ENCODE measurements at regions not wholly inside any gene's neighbourhood (a gene's known extent, or its start where the extent isn't known, plus 50 kb on each side); places are given as distances from the start of the nearest gene placed in this dataset.

DNA sequence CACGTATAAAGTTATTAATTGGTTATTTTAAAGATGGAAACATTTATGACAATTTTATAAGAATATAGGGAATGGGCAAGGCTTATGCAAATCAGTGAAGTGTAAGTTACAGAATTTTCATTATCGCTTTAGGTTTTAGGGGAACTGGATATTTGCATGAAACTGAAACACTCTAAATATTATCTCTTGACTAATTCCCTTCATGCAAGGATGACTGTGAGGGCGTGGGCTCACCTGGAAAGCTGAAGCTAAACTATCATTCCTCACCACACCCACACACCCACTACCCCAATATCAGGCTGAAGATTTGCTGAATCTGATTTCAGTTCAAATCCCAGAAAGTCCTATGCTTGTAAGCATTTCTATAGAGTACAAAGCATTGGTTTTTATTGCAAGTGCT, 81.7 kb upstream of the ARHGAP24 start:
- no peak for DNase-seq (ENCODE audit: low spot score)

DNA sequence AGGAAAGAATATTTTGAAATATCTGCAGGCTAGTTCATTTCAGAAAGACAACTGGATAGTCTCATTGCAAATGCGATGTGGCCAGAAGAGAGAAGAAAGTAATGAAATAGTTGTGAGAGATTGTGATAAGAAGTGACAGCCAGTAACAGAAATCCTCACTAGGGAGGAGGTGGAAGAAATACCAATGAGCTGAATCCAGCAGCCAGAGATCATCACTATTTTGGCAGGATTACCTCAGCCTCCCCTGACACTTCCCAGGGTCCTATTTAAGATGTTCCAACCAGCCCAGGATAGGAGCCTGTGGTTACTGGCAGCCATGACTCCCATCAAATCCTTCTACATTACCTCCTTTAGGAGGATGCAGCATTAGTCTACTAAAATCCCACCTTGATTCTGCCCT, 76.7 kb upstream of the ARHGAP24 start:
- no peak for DNase-seq (ENCODE audit: low spot score)

DNA sequence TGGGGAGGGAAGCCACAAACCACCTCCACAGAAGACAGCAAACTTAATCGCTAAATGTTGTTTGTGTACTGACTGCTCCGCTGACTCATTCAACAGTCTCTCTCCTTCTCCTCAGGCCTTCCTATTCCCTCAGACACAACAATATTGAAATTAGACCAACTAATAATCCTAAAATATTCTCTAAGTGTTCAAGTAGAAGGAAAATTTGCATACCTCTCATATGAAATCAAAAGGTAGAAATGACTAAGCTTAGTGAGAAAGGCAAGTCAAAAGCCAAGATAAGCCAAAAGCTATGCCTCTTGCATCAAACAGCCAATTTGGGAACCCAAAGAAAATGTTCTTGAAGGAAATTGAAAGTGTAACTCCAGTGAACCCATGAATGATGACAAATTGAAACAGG, 75.7 kb upstream of the ARHGAP24 start:
- DNase-seq (ENCODE audit: low spot score): no peak

DNA sequence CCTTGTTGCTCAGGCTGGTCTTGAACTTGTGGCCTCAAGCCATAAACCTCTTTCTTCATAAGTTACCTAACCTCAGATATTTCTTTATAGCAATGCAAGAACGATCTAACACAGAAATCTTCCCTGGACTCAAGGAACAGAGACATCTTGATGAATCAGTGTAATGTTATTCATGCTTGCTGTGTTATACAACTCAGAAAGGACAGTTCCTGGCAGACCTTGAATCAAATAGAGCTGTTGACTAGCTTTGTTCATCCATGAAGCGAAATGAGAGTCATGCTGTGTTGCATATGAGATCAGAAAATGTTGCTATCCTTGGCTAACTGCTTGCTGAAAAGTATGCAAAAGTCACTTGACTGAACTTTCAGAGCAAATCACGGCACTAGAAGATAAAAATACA, 72.6 kb upstream of the ARHGAP24 start:
- DNase-seq (ENCODE audit: low spot score): no peak

DNA sequence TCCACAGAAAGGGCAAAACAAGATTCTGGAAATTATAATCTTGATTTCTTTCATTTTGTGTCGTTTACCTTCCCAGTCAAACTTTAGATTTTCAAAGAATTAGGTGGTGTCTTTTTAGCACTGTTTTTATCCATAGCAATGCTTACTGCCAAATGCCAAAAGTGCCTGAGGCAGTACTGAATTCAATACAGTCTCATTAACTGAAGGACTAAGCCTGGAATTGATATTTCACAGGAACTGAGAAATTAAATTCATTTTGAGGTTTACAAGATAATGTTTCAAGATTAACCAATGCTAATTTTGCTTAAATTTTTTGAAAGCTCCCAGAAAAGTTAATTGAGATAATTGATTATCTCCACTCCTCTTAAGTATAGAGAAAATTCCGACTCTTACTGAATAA, 68.8 kb upstream of the ARHGAP24 start:
- no peak for DNase-seq (ENCODE audit: low spot score)

DNA sequence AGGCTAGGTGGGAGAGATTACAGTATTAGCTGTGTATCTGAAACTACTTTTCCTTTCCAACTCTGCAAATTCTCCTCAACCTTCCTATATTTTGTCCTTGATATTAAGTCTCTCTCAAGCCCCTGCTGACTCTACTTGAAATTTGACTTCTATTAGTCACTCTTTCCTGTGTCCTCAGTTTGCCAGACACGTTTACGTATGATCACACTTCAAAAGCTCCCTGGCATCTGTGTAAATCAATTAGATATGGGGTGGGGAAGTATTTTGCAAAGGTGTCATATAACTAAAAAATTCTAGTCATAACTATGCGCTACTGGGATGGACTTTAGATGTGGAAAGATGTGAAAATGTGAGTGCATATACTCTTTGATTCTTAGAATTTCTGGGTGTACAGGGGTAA, 67.4 kb upstream of the ARHGAP24 start:
- no peak for DNase-seq (ENCODE audit: low spot score)

DNA sequence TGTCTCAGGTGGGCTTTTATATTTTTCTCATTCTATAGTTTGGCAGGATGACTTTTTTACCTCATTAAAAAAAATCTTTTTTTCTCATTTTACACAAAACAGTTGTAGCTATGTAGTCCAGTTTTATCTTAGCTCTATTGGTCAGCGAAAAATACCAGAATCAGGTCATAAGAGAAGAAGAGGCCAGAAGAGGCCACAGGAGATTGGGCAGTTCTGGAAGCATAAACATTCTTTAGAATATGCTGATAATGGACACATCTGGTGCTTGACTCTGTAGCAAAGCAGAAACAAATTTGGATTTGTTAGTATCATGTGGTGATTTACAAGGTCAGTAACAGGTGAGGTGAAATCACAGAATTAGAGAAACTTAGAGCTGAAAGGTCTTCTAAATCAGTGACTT, 66.6 kb upstream of the ARHGAP24 start:
- DNase-seq (ENCODE audit: low spot score): no peak

DNA sequence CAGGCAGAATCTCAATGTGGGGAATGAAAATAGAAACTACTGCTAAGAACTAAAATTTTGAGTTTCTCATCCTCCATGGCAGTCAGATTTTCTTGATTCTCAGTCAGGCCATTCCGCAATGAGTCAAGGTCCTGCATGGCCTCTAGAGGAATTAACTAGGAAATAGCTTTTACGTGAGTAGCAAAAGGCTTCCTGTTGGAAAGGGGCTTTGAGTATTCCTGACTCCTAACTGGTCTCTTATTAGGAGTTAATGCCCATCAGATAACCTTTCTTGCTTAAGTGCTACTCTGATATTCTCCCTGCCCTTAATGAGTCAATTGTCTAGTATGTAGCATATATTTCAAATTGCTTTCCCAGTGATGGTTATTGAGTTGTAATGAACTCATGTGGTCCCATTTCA, 65.7 kb upstream of the ARHGAP24 start:
- no peak for DNase-seq (ENCODE audit: low spot score)

DNA sequence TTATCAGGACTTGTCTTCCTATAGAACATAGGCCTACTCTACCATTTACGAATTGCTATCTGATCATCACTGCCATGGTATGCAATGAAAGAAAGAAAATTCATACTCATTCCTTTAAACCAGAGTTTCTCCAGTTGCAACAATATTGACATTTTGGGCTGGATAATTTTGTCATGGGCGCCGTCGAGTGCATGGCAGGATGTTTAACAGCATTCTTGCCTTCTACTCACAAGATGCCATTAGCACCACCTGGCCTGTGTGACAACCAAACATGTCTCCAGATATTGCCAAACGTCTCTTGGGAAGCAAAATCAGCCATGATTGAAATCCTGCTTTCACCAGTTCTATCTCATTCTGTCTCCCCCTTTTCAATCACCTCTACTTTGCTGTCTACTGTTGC, 63.6 kb upstream of the ARHGAP24 start:
- no peak for DNase-seq (ENCODE audit: low spot score)

DNA sequence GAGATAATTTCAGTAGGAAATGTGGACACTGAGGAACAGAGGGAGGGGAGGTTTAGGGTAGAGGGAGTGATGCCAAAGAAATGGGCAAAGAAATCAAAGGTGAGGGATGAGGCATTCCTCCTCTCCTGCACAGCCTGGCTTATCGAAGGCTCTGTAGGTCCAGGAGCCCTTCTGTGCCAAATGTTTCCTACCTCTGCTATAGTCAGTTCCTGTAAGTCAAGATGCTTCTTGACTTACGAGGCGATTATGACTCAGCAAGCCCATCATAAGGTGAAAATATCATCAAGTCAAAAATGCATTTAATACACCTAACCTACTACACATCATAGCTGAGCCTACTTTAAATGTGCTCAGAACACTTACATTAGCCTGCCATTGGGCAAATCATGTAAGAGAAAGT, 60.0 kb upstream of the ARHGAP24 start:
- DNase-seq (ENCODE audit: low spot score): no peak

DNA sequence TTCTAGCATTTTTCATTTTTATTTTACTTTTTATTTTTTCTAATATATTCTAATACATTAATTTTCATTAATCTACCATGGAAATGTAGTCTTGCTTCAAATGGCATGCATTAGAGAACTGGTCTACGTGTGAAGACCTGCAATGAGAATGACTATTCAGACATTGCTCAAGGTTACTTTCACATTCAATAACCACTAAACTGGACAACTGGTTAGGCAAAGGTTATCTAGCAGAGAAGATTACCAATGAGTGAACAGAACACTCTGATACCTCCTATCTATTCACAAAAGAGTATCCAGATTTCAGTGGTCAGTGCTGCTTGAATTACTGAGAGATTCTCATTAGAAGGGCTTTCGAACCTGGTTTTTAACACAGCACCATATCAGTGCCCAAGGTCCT, 58.9 kb upstream of the ARHGAP24 start:
- DNase-seq (ENCODE audit: low spot score): no peak

DNA sequence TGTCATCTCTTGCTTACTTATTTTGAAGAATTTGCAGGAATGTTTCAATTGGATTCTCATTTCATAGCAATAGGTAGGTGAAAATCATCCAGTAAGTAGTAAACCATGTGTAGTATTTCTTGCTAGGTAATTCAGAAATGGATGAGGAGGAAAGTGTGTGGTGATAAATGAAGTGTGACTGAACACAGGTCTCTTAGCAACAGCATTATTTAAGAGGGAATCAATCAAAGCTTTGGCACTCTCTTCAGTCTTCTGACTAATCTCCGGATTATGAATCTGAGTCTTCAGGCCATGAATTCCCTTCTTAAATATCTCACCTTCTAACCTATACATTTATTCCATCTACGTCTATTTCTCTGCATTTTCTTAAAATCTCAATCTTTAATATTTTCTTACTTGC, 55.8 kb upstream of the ARHGAP24 start:
- no peak for DNase-seq (ENCODE audit: low spot score)

DNA sequence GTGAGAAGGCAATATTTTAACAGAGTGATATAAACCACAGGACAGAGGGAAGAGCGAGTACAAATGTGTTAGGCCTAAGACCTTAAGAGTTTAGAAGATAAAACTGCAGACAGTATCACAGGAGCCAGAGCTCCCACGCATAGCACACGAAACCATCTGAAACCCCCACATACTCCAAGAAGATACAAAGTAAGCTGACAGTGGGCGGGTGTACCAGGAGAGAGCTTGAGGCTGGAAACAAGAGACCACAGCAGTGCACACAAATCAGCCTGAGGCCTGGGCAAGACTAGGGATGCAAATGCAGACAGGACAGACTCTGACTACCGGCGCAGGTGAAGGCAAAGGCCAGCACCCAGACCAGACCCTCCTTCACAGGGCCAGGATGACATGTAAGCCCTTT, 54.1 kb upstream of the ARHGAP24 start:
- no peak for DNase-seq (ENCODE audit: low spot score)

DNA sequence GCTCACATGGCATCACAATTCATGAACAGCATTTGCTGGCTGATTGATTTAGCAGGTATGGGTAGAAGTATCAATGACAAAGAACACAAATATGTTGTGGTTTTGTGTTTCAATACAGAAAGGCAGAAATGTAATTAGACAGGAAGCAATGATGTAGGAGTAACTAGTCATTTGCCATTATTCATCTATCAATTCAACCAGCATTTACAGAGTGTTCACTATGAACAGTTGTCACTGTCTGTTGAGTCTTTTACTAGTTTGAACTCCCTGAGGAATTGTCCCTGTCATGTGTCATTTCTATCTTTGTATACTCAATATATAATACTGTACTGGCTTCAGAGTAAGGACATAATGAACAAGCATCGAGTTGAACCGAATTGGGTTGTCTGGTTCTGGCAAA, 51.5 kb upstream of the ARHGAP24 start:
- no peak for DNase-seq (ENCODE audit: low spot score)
